ENCODE measurements at regions not wholly inside any gene's neighbourhood (a gene's known extent, or its start where the extent isn't known, plus 50 kb on each side); places are given as distances from the start of the nearest gene placed in this dataset.

- ATAC-seq (peak; percentile 66), DNase-seq (ENCODE audit: extremely low read depth in 1 of 4, low spot score in 3 of 4) (peak in 1 of 4 experiments; percentile 27), FAIRE-seq (peak; percentile 6)
- no peak overlapping the region for H3K9ac ChIP-seq (ENCODE audit: insufficient read depth in 1 of 2, low read depth in 2 of 2, low read length in 2 of 2)
- 4% methylated on average over 6 of the region's 6 CpGs for WGBS (ENCODE audit: insufficient coverage, low coverage, missing lambda C conversion rate)
- no peaks in the 10 kb centered on the region for H3K9me3 ChIP-seq (replicated peaks; ENCODE audit: control insufficient read depth, insufficient read depth, low read depth, low read length)
- no peak overlapping the region for H3K27ac ChIP-seq (ENCODE audit: extremely low read depth, low read depth, low read length)
- ChIA-PET POLR2A (no interaction called here), CTCF (ENCODE audit: low intra/inter-chr PET ratio) (no interaction called here)
- BruUV-seq (replicated peaks), result no TSS peak
- H3K4me1 ChIP-seq (replicated peaks in 1 of 2; ENCODE audit: control insufficient read depth in 2 of 2, insufficient read depth in 2 of 2, low read length in 2 of 2), result no peaks in the 10 kb centered on the region; a peak in 2 of 5 replicates
- TF ChIP-seq RBM17 (IDR thresholded peaks at IDR 0.05; ENCODE audit: borderline replicate concordance, low read depth, low read length) (no peak), MAZ (CRISPR knock-in tag; conservative IDR thresholded peaks at IDR 0.05 in 1 of 2, IDR thresholded peaks at IDR 0.05 in 1 of 2) (no peak), HDAC8 (tag; IDR thresholded peaks at IDR 0.05) (no peak), ZC3H4 (CRISPR knock-in tag; IDR thresholded peaks at IDR 0.05; ENCODE audit: borderline replicate concordance) (no peak), ELK1 (CRISPR knock-in tag; IDR thresholded peaks at IDR 0.05) (no peak), ZNF75A (CRISPR knock-in tag; IDR thresholded peaks at IDR 0.05) (no peak)
- intact Hi-C loops (cut with micrococcal nuclease), result no loop called here
- H4K20me1 ChIP-seq (replicated peaks; ENCODE audit: control insufficient read depth, insufficient read depth, low read length), result no peaks in the 10 kb centered on the region
- no peaks in the 10 kb centered on the region for H3K79me2 ChIP-seq (ENCODE audit: control insufficient read depth, insufficient read depth, low read length)
- in situ Hi-C loops (cut with MboI), result no loop called here
- H3K4me2 ChIP-seq (ENCODE audit: insufficient read depth, low read length), result no peak overlapping the region
- peak overlapping the region; percentile 28; the same call in 1 of the 2 replicates for H2AFZ ChIP-seq (ENCODE audit: low read depth, low read length)
- no peaks in the 10 kb centered on the region for H3K36me3 ChIP-seq (ENCODE audit: control insufficient read depth, insufficient read depth, low read length)
- H3K27me3 ChIP-seq (ENCODE audit: control insufficient read depth in 2 of 2, insufficient read depth in 2 of 2, low read length in 2 of 2), result peaks cover 0 to 2% of the 10 kb centered on the region in 2 experiments; a peak in 1 of 5 replicates
- no peaks in the 10 kb centered on the region for H3K9me1 ChIP-seq (ENCODE audit: control insufficient read depth, insufficient read depth, low read length)
- H3K4me3 ChIP-seq, result no peak overlapping the region
Observed at GRCh38 chr1:38352869-38353268, 306.3 kb upstream of the POU3F1 start.

Data from K562 (cell line).